GM18519 (cell line): ENCODE measurements at regions not wholly inside any gene's neighbourhood (a gene's known extent, or its start where the extent isn't known, plus 50 kb on each side); places are given as distances from the start of the nearest gene placed in this dataset.
A peak's percentile ranks its signal among the peaks of the same experiment; 100 is the strongest.
"Not testable (repeated sequence)": the region's sequence is repeated elsewhere in the genome, so short reads cannot be mapped to it uniquely, and the experiment has no call there.

Experiments used
- ATAC-seq: cut with Tn5 transposase; IDR thresholded peaks from one replicate; pipeline ENCODE4 v1.9.1; 2021; ENCODE audit warnings: mild to moderate bottlenecking, moderate library complexity; ENCODE audit not compliant: unreplicated experiment, low FRiP score

GRCh38 chr2:226308323-226308680 is 491.3 kb downstream of the IRS1 start:
- ATAC-seq = no peak

- no peak for ATAC-seq
These were observed 491.9 kb downstream of the IRS1 start for GRCh38 chr2:226307487-226308322.

GRCh38 chr2:226306969-226307368 is 492.7 kb downstream of the IRS1 start:
- ATAC-seq = no peak

- ATAC-seq = no peak
These were observed 495.3 kb downstream of the IRS1 start for GRCh38 chr2:226304308-226304707.

GRCh38 chr2:226303707-226304106 is 495.9 kb downstream of the IRS1 start:
- no peak for ATAC-seq

- ATAC-seq = peak; percentile 92
These were observed 499.3 kb downstream of the IRS1 start for GRCh38 chr2:226300196-226300886.

- no peak for ATAC-seq
These were observed 499.8 kb downstream of the IRS1 start for GRCh38 chr2:226299771-226300170.

- no peak for ATAC-seq
These were observed 503.9 kb downstream of the IRS1 start for GRCh38 chr2:226295681-226296080.

- no peak for ATAC-seq
These were observed 504.5 kb downstream of the IRS1 start for GRCh38 chr2:226295123-226295522.

- not testable (repeated sequence) for ATAC-seq
These were observed 508.3 kb downstream of the IRS1 start for GRCh38 chr2:226291281-226291680.

GRCh38 chr2:226286916-226287315 is 512.7 kb downstream of the IRS1 start:
- ATAC-seq = no peak

- ATAC-seq = no peak
These were observed 515.8 kb downstream of the IRS1 start for GRCh38 chr2:226283796-226284195.

GRCh38 chr2:226282151-226282550 is 517.5 kb downstream of the IRS1 start:
- no peak for ATAC-seq

GRCh38 chr2:226280136-226280535 is 519.5 kb downstream of the IRS1 start:
- not testable (repeated sequence) for ATAC-seq

GRCh38 chr2:226275215-226275614 is 524.4 kb downstream of the IRS1 start:
- no peak for ATAC-seq

GRCh38 chr2:226274143-226274542 is 525.5 kb downstream of the IRS1 start:
- no peak for ATAC-seq

- ATAC-seq = no peak
These were observed 526.2 kb downstream of the IRS1 start for GRCh38 chr2:226273440-226273839.

- ATAC-seq = no peak
These were observed 527.2 kb downstream of the IRS1 start for GRCh38 chr2:226272435-226272834.

- no peak for ATAC-seq
These were observed 529.1 kb downstream of the IRS1 start for GRCh38 chr2:226270285-226271058.

GRCh38 chr2:226267516-226268289 is 531.9 kb downstream of the IRS1 start:
- no peak for ATAC-seq
